Transverse colon (tissue), 4 donors: ENCODE measurements at regions not wholly inside any gene's neighbourhood (a gene's known extent, or its start where the extent isn't known, plus 50 kb on each side); places are given as distances from the start of the nearest gene placed in this dataset.

ENCODE experiments used
- DNase-seq: peaks from one replicate; pipeline ENCODE4 v3.0.0-alpha.2; 2019
- H3K27ac ChIP-seq, 4 donors: fragments of 200-600 bp; sonication (generic); 2 replicates each; pipeline ENCODE4 v1.5.1; 2016 to 2018; ENCODE audit warnings: inconsistent platforms in 4 of 4
- H3K27me3 ChIP-seq: fragments of 200-600 bp; sonication (generic); 2 replicates; pipeline ENCODE4 v1.5.1; 2017; ENCODE audit warnings: inconsistent platforms
- H3K36me3 ChIP-seq, 4 donors: fragments of 200-600 bp; sonication (generic); 2 replicates each; pipeline ENCODE4 v1.5.1; 2017 to 2019; ENCODE audit warnings: inconsistent platforms in 4 of 4
- H3K4me1 ChIP-seq, 4 donors: fragments of 200-600 bp; sonication (generic); 2 replicates each; pipeline ENCODE4 v1.5.1; 2017 to 2020; ENCODE audit warnings: inconsistent platforms in 4 of 4
- H3K4me3 ChIP-seq, 4 donors: fragments of 200-600 bp; sonication (generic); 1 replicate in 1 of 4; 2 replicates in 3 of 4; pipeline versions ENCODE4 v1.5.1 to v1.6.1; 2017 to 2019; ENCODE audit warnings: inconsistent platforms in 4 of 4
- H3K9me3 ChIP-seq, 2 donors: fragments of 200-600 bp; sonication (generic); 2 replicates each; pipeline ENCODE4 v1.5.1; 2017 to 2019; ENCODE audit warnings: inconsistent platforms in 2 of 2
- CTCF ChIP-seq, 5 experiments: fragments of 200-600 bp in 3 of 5; fragments of 450-650 bp in 2 of 5; sonication (generic) in 3 of 5; IDR thresholded peaks; 1 replicate in 2 of 5; 2 replicates in 3 of 5; pipeline ENCODE4 v1.5.1; 2016 to 2017; ENCODE audit warnings: antibody characterized with exemption in 5 of 5, inconsistent platforms in 3 of 5, mild to moderate bottlenecking in 2 of 5, moderate library complexity in 1 of 5
- EP300 ChIP-seq: sonication (generic); formaldehyde crosslinking; IDR thresholded peaks from one replicate; pipeline ENCODE4 v1.6.1; 2017; ENCODE audit warnings: antibody characterized with exemption, low read depth
- POLR2A ChIP-seq: fragments of 450-650 bp; IDR thresholded peaks from one replicate; pipeline ENCODE4 v1.6.1; 2016; ENCODE audit warnings: antibody characterized with exemption, mild to moderate bottlenecking, moderate library complexity
- POLR2AphosphoS5 ChIP-seq, 3 donors: sonication (generic); formaldehyde crosslinking; IDR thresholded peaks; one replicate each; pipeline ENCODE4 v1.6.1; 2016; ENCODE audit warnings: antibody characterized with exemption in 3 of 3
- WGBS, 2 donors: methylation state at CpG; one replicate each; pipeline ENCODE4 v1.1.5; 2018; ENCODE audit warnings: low coverage in 1 of 2; 5-methylcytosine and 5-hydroxymethylcytosine counted together
- in situ Hi-C, 4 donors: fragments of 200-750 bp; cut with MboI; loops; one replicate each; pipeline versions ENCODE4 v1.15.0 to v1.15.1; 2017; ENCODE audit warnings: low sequenced_read_pairs in 3 of 4, low pct_ligation_motif_present in 1 of 4, low pct_unique_long_range_greater_than_20kb in 1 of 4
- intact Hi-C: fragments of 100-400 bp; cut with DNase I; formaldehyde crosslinking; loops from one replicate; pipeline ENCODE4 v1.15.1; 2023; ENCODE audit warnings: low total_unique reads

DNA sequence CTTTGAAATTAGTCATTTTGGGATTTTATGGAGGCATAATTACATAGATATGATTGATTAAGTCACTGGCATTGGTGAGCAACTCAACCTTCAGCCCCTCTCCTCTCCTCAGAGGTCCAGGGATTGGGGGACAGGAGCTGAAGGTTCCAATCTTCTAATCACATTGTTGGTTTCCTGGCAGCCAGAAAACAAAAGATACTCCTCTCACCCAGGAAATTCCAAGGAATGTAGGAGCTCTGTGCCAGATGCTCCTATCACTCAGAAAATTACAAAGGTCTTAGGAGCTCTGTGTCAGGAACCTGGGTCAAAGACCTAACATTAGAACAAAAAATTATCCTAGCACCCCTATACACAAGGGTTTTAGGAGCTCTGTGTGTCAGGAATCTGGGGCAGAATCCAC lies 679.7 kb upstream of the ID4 start:
- Histone ChIP-seq H3K27me3 (no peaks in the 10 kb centered on the region), H3K4me3 (no peak overlapping the region), H3K27ac (no peak overlapping the region), H3K9me3 (no peaks in the 10 kb centered on the region), H3K36me3 (no peaks in the 10 kb centered on the region), H3K4me1 (no peaks in the 10 kb centered on the region)
- DNase-seq, result no peak
- intact Hi-C loops (no loop called here), in situ Hi-C loops (no loop called here)
- TF ChIP-seq EP300 (no peak), POLR2A (no peak), CTCF (IDR thresholded peaks at IDR 0.05) (no peak), POLR2AphosphoS5 (IDR thresholded peaks at IDR 0.05) (no peak)

DNA sequence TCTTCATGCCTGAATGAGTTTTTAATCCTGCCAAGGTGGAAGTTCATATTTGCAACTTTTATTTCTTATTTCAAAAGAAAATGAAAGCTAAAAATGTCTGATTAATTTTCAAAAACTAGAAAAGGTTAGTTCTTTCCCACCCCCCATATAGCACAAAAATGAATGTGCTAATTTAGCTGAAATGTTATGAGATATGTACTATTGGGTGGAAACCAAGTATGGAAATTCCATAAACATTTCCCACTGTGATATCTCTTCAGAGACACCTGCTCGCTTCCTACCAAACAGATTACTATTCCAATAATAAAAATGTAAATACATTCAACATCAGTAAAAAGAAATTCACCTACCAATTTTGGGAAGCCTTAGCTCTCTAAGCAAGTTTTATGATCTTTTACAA lies 678.6 kb upstream of the ID4 start:
- WGBS, 2 donors, result 76 to 82% methylated on average over 1 of the region's 1 CpG
- no peak overlapping the region for H3K4me3 ChIP-seq
- DNase-seq, result no peak
- intact Hi-C loops (no loop called here), in situ Hi-C loops (no loop called here)
- H3K27ac ChIP-seq, result no peak overlapping the region
- TF ChIP-seq EP300, result no peak
- no peak for TF ChIP-seq POLR2A
- TF ChIP-seq CTCF (IDR thresholded peaks at IDR 0.05), result no peak
- no peak for TF ChIP-seq POLR2AphosphoS5 (IDR thresholded peaks at IDR 0.05)
- H3K27me3 ChIP-seq, result no peaks in the 10 kb centered on the region
- H3K4me1 ChIP-seq, result no peaks in the 10 kb centered on the region
- no peaks in the 10 kb centered on the region for H3K36me3 ChIP-seq
- H3K9me3 ChIP-seq, result no peaks in the 10 kb centered on the region

DNA sequence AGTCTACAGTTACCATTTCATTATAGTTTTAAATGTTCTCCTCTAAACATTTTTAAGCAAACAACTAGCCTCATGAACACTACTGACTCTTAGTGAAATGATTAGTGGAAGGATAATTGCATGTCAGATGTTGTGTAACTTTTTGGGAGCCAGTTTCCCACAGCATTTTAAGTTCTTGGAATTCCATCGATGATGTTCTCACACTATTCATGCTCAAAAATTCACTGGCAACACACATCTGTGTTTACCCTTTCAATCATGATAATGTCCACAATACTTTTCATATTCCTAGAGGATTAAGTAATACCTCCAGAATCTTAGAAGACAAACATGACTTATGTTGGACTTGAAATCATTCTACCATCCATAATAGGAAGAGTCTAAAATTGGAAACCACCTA lies 678.1 kb upstream of the ID4 start:
- no peak for TF ChIP-seq EP300
- TF ChIP-seq POLR2AphosphoS5 (IDR thresholded peaks at IDR 0.05), result peak in 2 of 3 donors; percentile 12 to 34
- TF ChIP-seq POLR2A, result no peak
- no peak for TF ChIP-seq CTCF (IDR thresholded peaks at IDR 0.05)
- intact Hi-C loops (no loop called here), in situ Hi-C loops (no loop called here)
- no peak overlapping the region for H3K27ac ChIP-seq
- H3K4me3 ChIP-seq, result no peak overlapping the region
- H3K4me1 ChIP-seq, result no peaks in the 10 kb centered on the region
- 64 to 76% methylated on average over 1 of the region's 1 CpG for WGBS, 2 donors
- H3K27me3 ChIP-seq, result no peaks in the 10 kb centered on the region
- no peaks in the 10 kb centered on the region for H3K9me3 ChIP-seq
- H3K36me3 ChIP-seq, result no peaks in the 10 kb centered on the region
- DNase-seq, result no peak

GRCh38 chr6:19159561-19159960 lies 677.6 kb upstream of the ID4 start:
- in situ Hi-C loops (no loop called here), intact Hi-C loops (no loop called here)
- Histone ChIP-seq H3K4me1 (no peaks in the 10 kb centered on the region), H3K9me3 (no peaks in the 10 kb centered on the region), H3K4me3 (no peak overlapping the region), H3K27ac (no peak overlapping the region), H3K27me3 (no peaks in the 10 kb centered on the region), H3K36me3 (no peaks in the 10 kb centered on the region)
- 51 to 71% methylated on average over 2 of the region's 2 CpGs for WGBS, 2 donors
- DNase-seq, result no peak
- TF ChIP-seq EP300, result no peak
- no peak for TF ChIP-seq CTCF (IDR thresholded peaks at IDR 0.05)
- no peak for TF ChIP-seq POLR2A
- TF ChIP-seq POLR2AphosphoS5 (IDR thresholded peaks at IDR 0.05), result no peak
